ENCODE measurements at regions not wholly inside any gene's neighbourhood (a gene's known extent, or its start where the extent isn't known, plus 50 kb on each side); places are given as distances from the start of the nearest gene placed in this dataset.

- TF ChIP-seq CSDC2 (CRISPR knock-in tag; IDR thresholded peaks at IDR 0.05) (no peak), PPARA (CRISPR knock-in tag; IDR thresholded peaks at IDR 0.05; ENCODE audit: borderline replicate concordance) (no peak), ZFP3 (CRISPR knock-in tag; IDR thresholded peaks at IDR 0.05) (no peak), ZNF565 (CRISPR knock-in tag; conservative IDR thresholded peaks at IDR 0.05; ENCODE audit: low read depth) (no peak), RARB (CRISPR knock-in tag; IDR thresholded peaks at IDR 0.05) (no peak), ZFP30 (CRISPR knock-in tag; IDR thresholded peaks at IDR 0.05) (no peak), SNAI2 (CRISPR knock-in tag; IDR thresholded peaks at IDR 0.05) (no peak), ARNTL (CRISPR knock-in tag; IDR thresholded peaks at IDR 0.05; ENCODE audit: borderline replicate concordance, low read depth) (no peak), TOX (CRISPR knock-in tag; IDR thresholded peaks at IDR 0.05; ENCODE audit: borderline replicate concordance) (no peak), ISL1 (CRISPR knock-in tag; IDR thresholded peaks at IDR 0.05) (no peak), ESRRG (CRISPR knock-in tag; IDR thresholded peaks at IDR 0.05) (no peak), ZC3H10 (CRISPR knock-in tag; IDR thresholded peaks at IDR 0.05) (no peak), ZNF8 (CRISPR knock-in tag; IDR thresholded peaks at IDR 0.05) (no peak), TSHZ2 (CRISPR knock-in tag; IDR thresholded peaks at IDR 0.05) (no peak), CREB5 (CRISPR knock-in tag; IDR thresholded peaks at IDR 0.05; ENCODE audit: low read depth) (no peak)
- TF ChIP-seq, protein P1, sequence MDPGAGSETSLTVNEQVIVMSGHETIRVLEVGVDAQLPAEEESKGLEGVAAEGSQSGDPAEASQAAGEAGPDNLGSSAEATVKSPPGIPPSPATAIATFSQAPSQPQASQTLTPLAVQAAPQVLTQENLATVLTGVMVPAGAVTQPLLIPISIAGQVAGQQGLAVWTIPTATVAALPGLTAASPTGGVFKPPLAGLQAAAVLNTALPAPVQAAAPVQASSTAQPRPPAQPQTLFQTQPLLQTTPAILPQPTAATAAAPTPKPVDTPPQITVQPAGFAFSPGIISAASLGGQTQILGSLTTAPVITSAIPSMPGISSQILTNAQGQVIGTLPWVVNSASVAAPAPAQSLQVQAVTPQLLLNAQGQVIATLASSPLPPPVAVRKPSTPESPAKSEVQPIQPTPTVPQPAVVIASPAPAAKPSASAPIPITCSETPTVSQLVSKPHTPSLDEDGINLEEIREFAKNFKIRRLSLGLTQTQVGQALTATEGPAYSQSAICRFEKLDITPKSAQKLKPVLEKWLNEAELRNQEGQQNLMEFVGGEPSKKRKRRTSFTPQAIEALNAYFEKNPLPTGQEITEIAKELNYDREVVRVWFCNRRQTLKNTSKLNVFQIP (CRISPR knock-in tag; IDR thresholded peaks at IDR 0.05; ENCODE audit: borderline replicate concordance, low read depth): no peak
- TF ChIP-seq, protein P2, sequence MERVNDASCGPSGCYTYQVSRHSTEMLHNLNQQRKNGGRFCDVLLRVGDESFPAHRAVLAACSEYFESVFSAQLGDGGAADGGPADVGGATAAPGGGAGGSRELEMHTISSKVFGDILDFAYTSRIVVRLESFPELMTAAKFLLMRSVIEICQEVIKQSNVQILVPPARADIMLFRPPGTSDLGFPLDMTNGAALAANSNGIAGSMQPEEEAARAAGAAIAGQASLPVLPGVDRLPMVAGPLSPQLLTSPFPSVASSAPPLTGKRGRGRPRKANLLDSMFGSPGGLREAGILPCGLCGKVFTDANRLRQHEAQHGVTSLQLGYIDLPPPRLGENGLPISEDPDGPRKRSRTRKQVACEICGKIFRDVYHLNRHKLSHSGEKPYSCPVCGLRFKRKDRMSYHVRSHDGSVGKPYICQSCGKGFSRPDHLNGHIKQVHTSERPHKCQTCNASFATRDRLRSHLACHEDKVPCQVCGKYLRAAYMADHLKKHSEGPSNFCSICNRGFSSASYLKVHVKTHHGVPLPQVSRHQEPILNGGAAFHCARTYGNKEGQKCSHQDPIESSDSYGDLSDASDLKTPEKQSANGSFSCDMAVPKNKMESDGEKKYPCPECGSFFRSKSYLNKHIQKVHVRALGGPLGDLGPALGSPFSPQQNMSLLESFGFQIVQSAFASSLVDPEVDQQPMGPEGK (CRISPR knock-in tag; IDR thresholded peaks at IDR 0.05; ENCODE audit: borderline replicate concordance): no peak
- ATAC-seq: no peak
Observed at GRCh38 chr13:60798503-60798902, 401.5 kb downstream of the TDRD3 start.

- ATAC-seq: no peak
- TF ChIP-seq, protein P2 (CRISPR knock-in tag; IDR thresholded peaks at IDR 0.05; ENCODE audit: borderline replicate concordance): no peak
- no peak for TF ChIP-seq SNAI2 (CRISPR knock-in tag; IDR thresholded peaks at IDR 0.05)
- no peak for TF ChIP-seq ZNF565 (CRISPR knock-in tag; conservative IDR thresholded peaks at IDR 0.05; ENCODE audit: low read depth)
- TF ChIP-seq ZNF70 (CRISPR knock-in tag; IDR thresholded peaks at IDR 0.05): no peak
- no peak for TF ChIP-seq OSR1 (CRISPR knock-in tag; IDR thresholded peaks at IDR 0.05)
- no peak for TF ChIP-seq TOX (CRISPR knock-in tag; IDR thresholded peaks at IDR 0.05; ENCODE audit: borderline replicate concordance)
- TF ChIP-seq ZFP3 (CRISPR knock-in tag; IDR thresholded peaks at IDR 0.05): no peak
Observed at GRCh38 chr13:60797112-60797511, 400.1 kb downstream of the TDRD3 start.

DNA sequence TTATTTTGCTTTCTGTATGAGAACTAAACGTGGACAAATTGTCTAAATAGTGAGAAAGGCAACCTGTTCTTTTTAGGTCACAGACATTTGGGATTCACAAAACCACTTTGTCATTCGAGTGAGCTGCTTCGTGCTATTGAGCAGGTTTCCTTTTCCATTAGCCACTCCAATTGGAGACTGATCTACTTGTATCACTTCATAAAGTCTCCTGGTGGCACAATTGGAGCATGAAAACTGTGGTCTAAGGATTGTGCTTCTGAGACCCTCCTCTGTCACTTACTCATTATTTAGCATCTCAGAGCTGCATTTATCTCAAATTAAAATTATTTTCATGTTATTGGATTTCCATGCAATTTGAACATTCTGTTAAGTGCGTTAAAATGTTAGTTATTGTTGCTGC is 397.7 kb downstream of the TDRD3 start:
- TF ChIP-seq CREB5 (CRISPR knock-in tag; IDR thresholded peaks at IDR 0.05; ENCODE audit: low read depth): no peak
- no peak for TF ChIP-seq CSDC2 (CRISPR knock-in tag; IDR thresholded peaks at IDR 0.05)
- TF ChIP-seq ZFP30 (CRISPR knock-in tag; IDR thresholded peaks at IDR 0.05): no peak
- ATAC-seq: no peak

All from SK-N-SH treated with all-trans-retinoic acid at 6 μM for 48 hours (cell line).